Neuronal stem cell (in vitro differentiated cells): ENCODE measurements at regions not wholly inside any gene's neighbourhood (a gene's known extent, or its start where the extent isn't known, plus 50 kb on each side); places are given as distances from the start of the nearest gene placed in this dataset.
A peak's percentile ranks its signal among the peaks of the same experiment; 100 is the strongest.

Experiments used
- DNase-seq: peaks from one replicate; pipeline ENCODE4 v3.0.0-alpha.2; 2013; ENCODE audit warnings: low spot score
- H2AFZ ChIP-seq: one replicate; pipeline ENCODE4 v1.6.1; 2013; ENCODE audit warnings: mild to moderate bottlenecking, low read length, inconsistent platforms
- H2AK5ac ChIP-seq: 2 replicates; pipeline ENCODE4 v1.6.1; 2013; ENCODE audit warnings: low read depth, mild to moderate bottlenecking, inconsistent platforms, low read length, moderate library complexity, mixed read lengths
- H2BK120ac ChIP-seq: 2 replicates; pipeline ENCODE4 v1.6.1; 2013; ENCODE audit warnings: low read depth, mild to moderate bottlenecking, inconsistent platforms, low read length, moderate library complexity, mixed read lengths
- H2BK12ac ChIP-seq: one replicate; pipeline ENCODE4 v1.6.1; 2013; ENCODE audit warnings: low read length, inconsistent platforms
- H2BK15ac ChIP-seq: 2 replicates; pipeline ENCODE4 v1.6.1; 2013; ENCODE audit warnings: mild to moderate bottlenecking, low read length, inconsistent platforms, mixed read lengths
- H2BK5ac ChIP-seq: one replicate; pipeline ENCODE4 v1.6.1; 2013; ENCODE audit warnings: inconsistent platforms, mild to moderate bottlenecking, low read length, moderate library complexity
- H3K14ac ChIP-seq: one replicate; pipeline ENCODE4 v1.6.1; 2013; ENCODE audit warnings: low read length, inconsistent platforms
- H3K18ac ChIP-seq: 2 replicates; pipeline ENCODE4 v1.6.1; 2013; ENCODE audit warnings: low read length, inconsistent platforms
- H3K23ac ChIP-seq: 2 replicates; pipeline ENCODE4 v1.6.1; 2013; ENCODE audit warnings: low read depth, mild to moderate bottlenecking, mixed read lengths, low read length, inconsistent platforms; ENCODE audit not compliant: poor library complexity
- H3K27ac ChIP-seq: replicated peaks from 3 replicates; pipeline ENCODE4 v1.5.1; 2013; ENCODE audit warnings: low read length, inconsistent platforms
- H3K27me3 ChIP-seq, 3 experiments: 2 replicates each; pipeline ENCODE4 v1.6.1; 2013; ENCODE audit warnings: low read length in 3 of 3, mild to moderate bottlenecking in 2 of 3, inconsistent platforms in 1 of 3, low read depth in 1 of 3, mixed read lengths in 1 of 3, moderate library complexity in 1 of 3; ENCODE audit not compliant: control insufficient read depth in 3 of 3, insufficient read depth in 3 of 3
- H3K36me3 ChIP-seq, 2 donors: replicated peaks in 1 of 2; 2 replicates each; pipeline ENCODE4 v1.6.1; 2013; ENCODE audit warnings: low read length in 2 of 2; ENCODE audit not compliant: control insufficient read depth in 2 of 2, insufficient read depth in 2 of 2
- H3K4ac ChIP-seq: 2 replicates; pipeline ENCODE4 v1.6.1; 2013; ENCODE audit warnings: inconsistent platforms, mild to moderate bottlenecking, low read length, moderate library complexity
- H3K4me1 ChIP-seq, 2 donors: 1 replicate in 1 of 2; 2 replicates in 1 of 2; pipeline ENCODE4 v1.6.1; 2013; ENCODE audit warnings: low read length in 2 of 2, low read depth in 1 of 2; ENCODE audit not compliant: control insufficient read depth in 2 of 2, insufficient read depth in 1 of 2
- H3K4me2 ChIP-seq: one replicate; pipeline ENCODE4 v1.6.1; 2013; ENCODE audit warnings: mild to moderate bottlenecking, low read length, inconsistent platforms; ENCODE audit not compliant: insufficient read depth, poor library complexity, severe bottlenecking
- H3K4me3 ChIP-seq, 2 donors: 2 replicates each; pipeline ENCODE4 v1.5.1; 2013; ENCODE audit warnings: low read length in 2 of 2, mild to moderate bottlenecking in 2 of 2, inconsistent platforms in 1 of 2, moderate library complexity in 1 of 2
- H3K79me1 ChIP-seq: one replicate; pipeline ENCODE4 v1.6.1; 2013; ENCODE audit warnings: low read depth, mild to moderate bottlenecking, inconsistent platforms, low read length, moderate library complexity
- H3K9ac ChIP-seq: one replicate; pipeline ENCODE4 v1.6.1; 2013; ENCODE audit warnings: mild to moderate bottlenecking, low read depth, low read length, inconsistent platforms; ENCODE audit not compliant: poor library complexity
- H3K9me3 ChIP-seq, 2 donors: replicated peaks in 1 of 2; 2 replicates each; pipeline versions ENCODE3 to v1.6.1; 2013; ENCODE audit warnings: low read length in 2 of 2, mild to moderate bottlenecking in 2 of 2, inconsistent platforms in 1 of 2, low read depth in 1 of 2, mixed read lengths in 1 of 2, moderate library complexity in 1 of 2; ENCODE audit not compliant: control insufficient read depth in 2 of 2, insufficient read depth in 1 of 2
- H4K8ac ChIP-seq: one replicate; pipeline ENCODE4 v1.6.1; 2013; ENCODE audit warnings: low read depth, mild to moderate bottlenecking, inconsistent platforms, low read length, moderate library complexity
- H4K91ac ChIP-seq: one replicate; pipeline ENCODE4 v1.6.1; 2013; ENCODE audit warnings: low read length, low read depth, mild to moderate bottlenecking, inconsistent platforms; ENCODE audit not compliant: poor library complexity
- WGBS, 2 donors: extraction: QIAGEN DNeasy Blood & Tissue Kit; methylation state at CpG; one replicate each; pipeline ENCODE4 v1.1.7; 2013; ENCODE audit warnings: missing lambda C conversion rate in 2 of 2, mixed read lengths in 1 of 2; ENCODE audit not compliant: insufficient read length in 2 of 2, insufficient replicate concordance in 1 of 2; ENCODE audit errors: extremely low coverage in 2 of 2; 5-methylcytosine and 5-hydroxymethylcytosine counted together

GRCh38 chr6:105592329-105592728 lies 189.4 kb upstream of the PREP start:
- no CpG with 5 or more reads among the region's 2 CpGs for WGBS, 2 donors
- H2BK120ac ChIP-seq, result no peak overlapping the region
- no peak overlapping the region for H4K91ac ChIP-seq
- no peak overlapping the region for H3K9ac ChIP-seq
- H4K8ac ChIP-seq, result no peak overlapping the region
- no peaks in the 10 kb centered on the region for H3K79me1 ChIP-seq
- H2BK5ac ChIP-seq, result no peak overlapping the region
- H3K4me2 ChIP-seq, result no peak overlapping the region
- H3K9me3 ChIP-seq, result peaks cover 0 to under 1% of the 10 kb centered on the region in 2 donors
- H3K18ac ChIP-seq, result peak overlapping the region; percentile 30
- no peak overlapping the region for H3K4me3 ChIP-seq
- H3K14ac ChIP-seq, result no peak overlapping the region
- no peak for DNase-seq
- H3K27me3 ChIP-seq, result no peaks in the 10 kb centered on the region
- peaks cover 1 to 18% of the 10 kb centered on the region in 2 donors for H3K4me1 ChIP-seq
- no peaks in the 10 kb centered on the region for H3K36me3 ChIP-seq
- no peak overlapping the region for H2BK12ac ChIP-seq
- H3K4ac ChIP-seq, result no peak overlapping the region
- H2BK15ac ChIP-seq, result no peak overlapping the region
- H3K27ac ChIP-seq, result no peak overlapping the region
- no peak overlapping the region for H2AK5ac ChIP-seq
- no peak overlapping the region for H3K23ac ChIP-seq
- no peak overlapping the region for H2AFZ ChIP-seq

GRCh38 chr6:105591053-105591452 lies 188.2 kb upstream of the PREP start:
- no peak overlapping the region for H3K27ac ChIP-seq
- H3K14ac ChIP-seq, result no peak overlapping the region
- WGBS, 2 donors, result no CpG with 5 or more reads among the region's 2 CpGs
- H3K4me2 ChIP-seq, result no peak overlapping the region
- no peak overlapping the region for H2AK5ac ChIP-seq
- peak overlapping the region; percentile 11 for H2AFZ ChIP-seq
- H2BK15ac ChIP-seq, result no peak overlapping the region
- H3K9me3 ChIP-seq, result peaks cover 0 to 3% of the 10 kb centered on the region in 2 donors
- H4K91ac ChIP-seq, result no peak overlapping the region
- no peaks in the 10 kb centered on the region for H3K27me3 ChIP-seq
- no peak overlapping the region for H3K23ac ChIP-seq
- no peak overlapping the region for H3K18ac ChIP-seq
- H2BK5ac ChIP-seq, result no peak overlapping the region
- no peaks in the 10 kb centered on the region for H3K79me1 ChIP-seq
- no peak overlapping the region for H3K9ac ChIP-seq
- no peak for DNase-seq
- H2BK12ac ChIP-seq, result no peak overlapping the region
- no peak overlapping the region for H3K4me3 ChIP-seq
- no peak overlapping the region for H4K8ac ChIP-seq
- H3K4me1 ChIP-seq, result peaks cover 1 to 20% of the 10 kb centered on the region in 2 donors
- no peak overlapping the region for H3K4ac ChIP-seq
- no peaks in the 10 kb centered on the region for H3K36me3 ChIP-seq
- no peak overlapping the region for H2BK120ac ChIP-seq

GRCh38 chr6:105588123-105588710 lies 185.3 kb upstream of the PREP start:
- WGBS, 2 donors, result no CpG with 5 or more reads among the region's 6 CpGs
- Histone ChIP-seq H2AK5ac (no peak overlapping the region), H3K9me3 (peaks cover 0 to 8% of the 10 kb centered on the region in 2 donors), H3K4ac (no peak overlapping the region), H3K79me1 (no peaks in the 10 kb centered on the region), H3K9ac (no peak overlapping the region), H3K4me3 (no peak overlapping the region), H4K8ac (no peak overlapping the region), H3K4me2 (no peak overlapping the region), H2BK12ac (no peak overlapping the region), H3K23ac (no peak overlapping the region), H2BK15ac (no peak overlapping the region), H3K27ac (no peak overlapping the region), H2BK5ac (no peak overlapping the region), H4K91ac (no peak overlapping the region), H2BK120ac (no peak overlapping the region), H3K18ac (no peak overlapping the region), H3K4me1 (peaks cover 1 to 16% of the 10 kb centered on the region in 2 donors), H3K36me3 (no peaks in the 10 kb centered on the region), H2AFZ (peak overlapping the region; percentile 76), H3K14ac (no peak overlapping the region), H3K27me3 (no peaks in the 10 kb centered on the region)
- DNase-seq, result no peak

GRCh38 chr6:105587349-105588122 lies 184.7 kb upstream of the PREP start:
- no peak overlapping the region for H3K9ac ChIP-seq
- H2BK12ac ChIP-seq, result no peak overlapping the region
- H3K4me1 ChIP-seq, result peaks cover 1 to 12% of the 10 kb centered on the region in 2 donors
- H3K36me3 ChIP-seq, result no peaks in the 10 kb centered on the region
- no peak overlapping the region for H3K4ac ChIP-seq
- H3K27ac ChIP-seq, result no peak overlapping the region
- H3K79me1 ChIP-seq, result no peaks in the 10 kb centered on the region
- peak overlapping the region; percentile 76 for H2AFZ ChIP-seq
- H3K9me3 ChIP-seq, result peaks cover 0 to 9% of the 10 kb centered on the region in 2 donors
- no peak overlapping the region for H2BK120ac ChIP-seq
- H3K27me3 ChIP-seq, result no peaks in the 10 kb centered on the region
- no peak overlapping the region for H3K4me3 ChIP-seq
- H3K23ac ChIP-seq, result no peak overlapping the region
- no peak overlapping the region for H2BK5ac ChIP-seq
- no peak overlapping the region for H3K4me2 ChIP-seq
- H4K91ac ChIP-seq, result no peak overlapping the region
- H2BK15ac ChIP-seq, result no peak overlapping the region
- WGBS, 2 donors, result no CpG with 5 or more reads among the region's 23 CpGs
- no peak for DNase-seq
- H4K8ac ChIP-seq, result no peak overlapping the region
- H3K14ac ChIP-seq, result no peak overlapping the region
- no peak overlapping the region for H2AK5ac ChIP-seq
- H3K18ac ChIP-seq, result peak overlapping the region; percentile 6
